TTC549 (cell line): ENCODE measurements at regions not wholly inside any gene's neighbourhood (a gene's known extent, or its start where the extent isn't known, plus 50 kb on each side); places are given as distances from the start of the nearest gene placed in this dataset.
"Not testable (repeated sequence)": the region's sequence is repeated elsewhere in the genome, so short reads cannot be mapped to it uniquely, and the experiment has no call there.

ENCODE experiments used
- FAIRE-seq: peaks from 2 replicates; lab custom pipeline; 2012; peaks lifted over from hg19 to GRCh38; lab: Jason Lieb, UNC

GRCh38 chr19:31031455-31031854 lies 317.8 kb downstream of the TSHZ3 start:
- not testable (repeated sequence) for FAIRE-seq

- FAIRE-seq: no peak
These were observed 326.2 kb downstream of the TSHZ3 start for GRCh38 chr19:31023038-31023437.

- FAIRE-seq: no peak
These were observed 330.3 kb downstream of the TSHZ3 start for GRCh38 chr19:31018936-31019335.

- no peak for FAIRE-seq
These were observed 333.5 kb downstream of the TSHZ3 start for GRCh38 chr19:31015778-31016177.

GRCh38 chr19:31014668-31015067 lies 334.6 kb downstream of the TSHZ3 start:
- FAIRE-seq: no peak

GRCh38 chr19:31013384-31014020 lies 335.7 kb downstream of the TSHZ3 start:
- FAIRE-seq: no peak

- no peak for FAIRE-seq
These were observed 346.6 kb downstream of the TSHZ3 start for GRCh38 chr19:31002518-31003244.

- FAIRE-seq: no peak
These were observed 347.2 kb downstream of the TSHZ3 start for GRCh38 chr19:31001991-31002390.

GRCh38 chr19:31000913-31001312 lies 348.3 kb downstream of the TSHZ3 start:
- no peak for FAIRE-seq

- no peak for FAIRE-seq
These were observed 349.5 kb downstream of the TSHZ3 start for GRCh38 chr19:30999726-31000125.

- FAIRE-seq: no peak
These were observed 352.0 kb downstream of the TSHZ3 start for GRCh38 chr19:30997222-30997621.

GRCh38 chr19:30978639-30979038 lies 370.6 kb downstream of the TSHZ3 start:
- FAIRE-seq: no peak

GRCh38 chr19:30969591-30969990 lies 379.6 kb downstream of the TSHZ3 start:
- FAIRE-seq: no peak

GRCh38 chr19:30968841-30969399 lies 380.3 kb downstream of the TSHZ3 start:
- FAIRE-seq: no peak

- no peak for FAIRE-seq
These were observed 381.0 kb downstream of the TSHZ3 start for GRCh38 chr19:30968210-30968609.

GRCh38 chr19:30966486-30966885 lies 382.8 kb downstream of the TSHZ3 start:
- no peak for FAIRE-seq

- no peak for FAIRE-seq
These were observed 390.2 kb downstream of the TSHZ3 start for GRCh38 chr19:30959011-30959410.

- FAIRE-seq: no peak
These were observed 393.8 kb downstream of the TSHZ3 start for GRCh38 chr19:30955112-30956104.

- not testable (repeated sequence) for FAIRE-seq
These were observed 404.8 kb downstream of the TSHZ3 start for GRCh38 chr19:30944276-30944932.

- no peak for FAIRE-seq
These were observed 406.0 kb downstream of the TSHZ3 start for GRCh38 chr19:30943101-30943843.

GRCh38 chr19:30942636-30943035 lies 406.6 kb downstream of the TSHZ3 start:
- no peak for FAIRE-seq
